ENCODE measurements at regions not wholly inside any gene's neighbourhood (a gene's known extent, or its start where the extent isn't known, plus 50 kb on each side); places are given as distances from the start of the nearest gene placed in this dataset.

DNA sequence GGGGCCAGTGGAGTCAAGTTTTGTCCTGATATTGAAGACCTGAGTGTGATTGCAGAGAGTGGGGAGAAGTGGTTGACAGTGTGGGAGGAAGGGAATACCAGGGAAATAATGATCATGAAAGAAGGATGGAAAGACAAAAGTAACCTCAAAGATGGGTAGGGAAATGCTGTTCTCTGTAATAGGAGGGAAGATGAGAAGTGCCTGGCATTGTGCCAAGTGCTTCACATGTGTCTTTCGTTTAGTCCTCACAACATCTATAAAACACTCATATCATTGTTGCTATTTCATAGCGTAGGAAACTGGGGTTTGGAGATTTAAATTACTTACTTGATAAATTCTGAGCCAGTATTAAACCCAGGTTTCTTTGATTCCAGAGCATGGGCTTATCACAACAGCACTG is 472.3 kb downstream of the LRRC70 start:
- Histone ChIP-seq H3K9me3 (no peaks in the 10 kb centered on the region), H3K4me3 (ENCODE audit: low read depth, low read length) (no peak overlapping the region), H3K4me1 (no peaks in the 10 kb centered on the region), H3K36me3 (no peaks in the 10 kb centered on the region), H3K27me3 (no peaks in the 10 kb centered on the region)
- TF ChIP-seq, protein P1, sequence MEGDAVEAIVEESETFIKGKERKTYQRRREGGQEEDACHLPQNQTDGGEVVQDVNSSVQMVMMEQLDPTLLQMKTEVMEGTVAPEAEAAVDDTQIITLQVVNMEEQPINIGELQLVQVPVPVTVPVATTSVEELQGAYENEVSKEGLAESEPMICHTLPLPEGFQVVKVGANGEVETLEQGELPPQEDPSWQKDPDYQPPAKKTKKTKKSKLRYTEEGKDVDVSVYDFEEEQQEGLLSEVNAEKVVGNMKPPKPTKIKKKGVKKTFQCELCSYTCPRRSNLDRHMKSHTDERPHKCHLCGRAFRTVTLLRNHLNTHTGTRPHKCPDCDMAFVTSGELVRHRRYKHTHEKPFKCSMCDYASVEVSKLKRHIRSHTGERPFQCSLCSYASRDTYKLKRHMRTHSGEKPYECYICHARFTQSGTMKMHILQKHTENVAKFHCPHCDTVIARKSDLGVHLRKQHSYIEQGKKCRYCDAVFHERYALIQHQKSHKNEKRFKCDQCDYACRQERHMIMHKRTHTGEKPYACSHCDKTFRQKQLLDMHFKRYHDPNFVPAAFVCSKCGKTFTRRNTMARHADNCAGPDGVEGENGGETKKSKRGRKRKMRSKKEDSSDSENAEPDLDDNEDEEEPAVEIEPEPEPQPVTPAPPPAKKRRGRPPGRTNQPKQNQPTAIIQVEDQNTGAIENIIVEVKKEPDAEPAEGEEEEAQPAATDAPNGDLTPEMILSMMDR (IDR thresholded peaks at IDR 0.05; ENCODE audit: low read depth, low read length): no peak
- DNase-seq: no peak

DNA sequence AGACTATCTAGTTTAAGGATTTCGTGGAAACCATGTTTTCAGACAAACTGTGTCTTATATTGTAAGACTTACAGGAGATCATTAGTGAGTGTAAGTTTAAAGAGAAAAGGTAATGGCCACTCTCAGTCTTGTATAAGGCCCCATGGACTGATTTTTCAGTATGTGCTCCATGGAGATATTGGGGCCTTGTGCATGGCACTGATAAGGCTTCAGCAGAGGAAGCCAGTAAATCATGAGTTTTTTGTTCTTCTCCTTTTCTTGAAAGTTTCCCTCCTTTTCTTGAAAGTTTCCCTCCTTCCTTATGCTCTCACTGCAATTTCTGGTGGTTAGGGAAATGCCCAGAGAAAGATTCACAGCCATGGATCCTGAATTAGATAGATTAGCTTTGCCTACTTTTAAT is 471.3 kb downstream of the LRRC70 start:
- no peaks in the 10 kb centered on the region for H3K4me1 ChIP-seq
- TF ChIP-seq, protein P1 (IDR thresholded peaks at IDR 0.05; ENCODE audit: low read depth, low read length): no peak
- DNase-seq: no peak

DNA sequence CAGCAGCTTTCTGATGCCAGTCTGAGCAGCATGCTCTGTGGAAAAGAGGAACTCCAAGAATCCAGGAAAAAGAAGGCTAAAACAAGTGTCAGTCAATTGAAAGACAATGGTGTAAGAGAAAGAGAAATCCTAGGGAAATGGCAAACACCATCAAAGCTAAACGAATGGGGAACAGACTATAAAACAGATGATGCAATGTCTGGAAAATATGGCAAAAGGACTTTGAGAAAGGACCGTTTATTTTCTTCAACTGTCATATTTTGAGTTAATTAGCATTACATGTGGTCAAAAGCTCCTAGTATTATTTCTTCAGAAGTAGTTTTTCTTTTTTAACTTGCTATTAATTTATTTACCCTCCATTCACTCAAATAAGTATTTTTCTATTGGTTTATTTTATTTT is 465.2 kb downstream of the LRRC70 start:
- Histone ChIP-seq H3K36me3 (no peaks in the 10 kb centered on the region), H3K27me3 (no peaks in the 10 kb centered on the region), H3K4me3 (ENCODE audit: low read depth, low read length) (no peak overlapping the region), H3K9me3 (no peaks in the 10 kb centered on the region), H3K4me1 (no peaks in the 10 kb centered on the region)
- TF ChIP-seq, protein P1 (IDR thresholded peaks at IDR 0.05; ENCODE audit: low read depth, low read length): no peak
- no peak for DNase-seq

More for the DNA sequence above, 471.3 kb downstream of the LRRC70 start:
- H3K4me3 ChIP-seq (ENCODE audit: low read depth, low read length): no peak overlapping the region
- H3K9me3 ChIP-seq: no peaks in the 10 kb centered on the region
- H3K36me3 ChIP-seq: no peaks in the 10 kb centered on the region
- H3K27me3 ChIP-seq: no peaks in the 10 kb centered on the region

DNA sequence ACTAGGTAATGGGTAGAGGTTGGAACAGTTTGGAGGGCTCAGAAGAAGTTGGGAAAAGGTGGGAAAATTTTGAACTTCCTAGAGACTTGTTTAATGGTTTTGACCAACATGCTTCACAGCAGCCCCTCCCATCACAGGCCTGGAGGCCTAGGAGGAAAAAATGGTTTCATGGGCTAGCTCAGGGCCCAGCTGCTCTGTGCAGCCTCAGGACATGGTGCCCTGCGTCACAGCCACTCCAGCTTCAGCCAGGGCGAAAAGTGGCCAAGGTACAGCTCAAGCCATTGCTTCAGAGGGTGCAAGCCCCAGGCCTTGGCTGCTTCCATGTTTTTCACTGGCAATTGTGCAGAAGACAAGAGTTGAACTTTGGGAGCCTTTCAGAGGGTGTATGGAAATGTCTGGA is 453.7 kb downstream of the LRRC70 start:
- DNase-seq: no peak
- H3K4me1 ChIP-seq: no peaks in the 10 kb centered on the region
- H3K9me3 ChIP-seq: peaks cover 4% of the 10 kb centered on the region; the same call in 1 of the 2 replicates
- TF ChIP-seq, protein P1 (IDR thresholded peaks at IDR 0.05; ENCODE audit: low read depth, low read length): no peak
- H3K27me3 ChIP-seq: no peaks in the 10 kb centered on the region
- no peak overlapping the region for H3K4me3 ChIP-seq (ENCODE audit: low read depth, low read length)
- no peaks in the 10 kb centered on the region for H3K36me3 ChIP-seq

DNA sequence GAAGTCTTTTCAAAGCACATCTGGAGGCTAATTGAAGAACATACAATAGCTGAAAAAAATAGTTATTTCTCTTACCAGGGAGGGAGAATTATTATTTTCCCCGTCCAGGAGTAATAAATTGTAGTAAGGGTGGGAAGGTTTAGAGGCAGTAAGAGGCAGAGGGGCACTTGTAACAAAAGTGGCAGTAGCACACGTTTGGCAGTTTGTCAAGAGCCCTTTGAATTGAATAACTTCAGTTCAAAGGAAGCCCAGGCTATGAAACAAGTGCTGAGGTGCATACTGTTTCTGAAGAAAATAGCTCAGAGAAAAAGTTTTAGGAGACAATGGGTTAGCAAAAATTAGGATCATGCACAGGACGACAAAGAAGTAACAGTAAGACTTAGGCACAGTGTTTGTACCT is 451.3 kb downstream of the LRRC70 start:
- DNase-seq: no peak
- H3K27me3 ChIP-seq: no peaks in the 10 kb centered on the region
- H3K4me1 ChIP-seq: no peaks in the 10 kb centered on the region
- H3K36me3 ChIP-seq: no peaks in the 10 kb centered on the region
- TF ChIP-seq, protein P1 (IDR thresholded peaks at IDR 0.05; ENCODE audit: low read depth, low read length): no peak
- H3K9me3 ChIP-seq: peaks cover 4% of the 10 kb centered on the region; the same call in 1 of the 2 replicates
- no peak overlapping the region for H3K4me3 ChIP-seq (ENCODE audit: low read depth, low read length)

DNA sequence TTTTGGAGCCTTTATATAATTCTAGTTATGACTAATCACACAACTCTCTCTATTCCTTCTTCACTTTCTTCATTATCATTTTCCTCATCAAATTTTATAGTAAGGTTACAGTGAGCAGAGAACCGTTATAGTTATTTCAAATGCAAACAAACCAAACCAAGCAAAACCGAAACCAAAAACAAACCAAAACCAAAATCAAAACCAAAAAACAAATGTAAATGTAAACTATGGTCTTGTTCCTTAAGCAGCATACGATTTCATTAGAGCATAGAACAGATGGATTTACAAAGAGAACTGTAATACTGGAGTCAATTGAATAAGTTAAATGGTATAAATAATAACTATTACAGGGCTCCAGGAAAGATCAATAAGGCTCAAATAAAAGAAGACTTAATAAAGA is 447.1 kb downstream of the LRRC70 start:
- Histone ChIP-seq H3K27me3 (no peaks in the 10 kb centered on the region), H3K36me3 (no peaks in the 10 kb centered on the region), H3K9me3 (no peaks in the 10 kb centered on the region), H3K4me1 (no peaks in the 10 kb centered on the region), H3K4me3 (ENCODE audit: low read depth, low read length) (no peak overlapping the region)
- no peak for DNase-seq
- TF ChIP-seq, protein P1 (IDR thresholded peaks at IDR 0.05; ENCODE audit: low read depth, low read length): no peak

All from BE2C (cell line).